NOMO-1 treated with DMSO at 0.1 percent for 48 hours (cell line): ENCODE measurements at regions not wholly inside any gene's neighbourhood (a gene's known extent, or its start where the extent isn't known, plus 50 kb on each side); places are given as distances from the start of the nearest gene placed in this dataset.
A peak's percentile ranks its signal among the peaks of the same experiment; 100 is the strongest.
"Not testable (repeated sequence)": the region's sequence is repeated elsewhere in the genome, so short reads cannot be mapped to it uniquely, and the experiment has no call there.

Source experiments
- DNase-seq: peaks from one replicate; lab custom pipeline; 2025; ENCODE audit not compliant: unreplicated experiment; lab: John Stamatoyannopoulos, UW

GRCh38 chr2:61774351-61774750, 79.5 kb downstream of the FAM161A start:
- peak; percentile 79 for DNase-seq

DNA sequence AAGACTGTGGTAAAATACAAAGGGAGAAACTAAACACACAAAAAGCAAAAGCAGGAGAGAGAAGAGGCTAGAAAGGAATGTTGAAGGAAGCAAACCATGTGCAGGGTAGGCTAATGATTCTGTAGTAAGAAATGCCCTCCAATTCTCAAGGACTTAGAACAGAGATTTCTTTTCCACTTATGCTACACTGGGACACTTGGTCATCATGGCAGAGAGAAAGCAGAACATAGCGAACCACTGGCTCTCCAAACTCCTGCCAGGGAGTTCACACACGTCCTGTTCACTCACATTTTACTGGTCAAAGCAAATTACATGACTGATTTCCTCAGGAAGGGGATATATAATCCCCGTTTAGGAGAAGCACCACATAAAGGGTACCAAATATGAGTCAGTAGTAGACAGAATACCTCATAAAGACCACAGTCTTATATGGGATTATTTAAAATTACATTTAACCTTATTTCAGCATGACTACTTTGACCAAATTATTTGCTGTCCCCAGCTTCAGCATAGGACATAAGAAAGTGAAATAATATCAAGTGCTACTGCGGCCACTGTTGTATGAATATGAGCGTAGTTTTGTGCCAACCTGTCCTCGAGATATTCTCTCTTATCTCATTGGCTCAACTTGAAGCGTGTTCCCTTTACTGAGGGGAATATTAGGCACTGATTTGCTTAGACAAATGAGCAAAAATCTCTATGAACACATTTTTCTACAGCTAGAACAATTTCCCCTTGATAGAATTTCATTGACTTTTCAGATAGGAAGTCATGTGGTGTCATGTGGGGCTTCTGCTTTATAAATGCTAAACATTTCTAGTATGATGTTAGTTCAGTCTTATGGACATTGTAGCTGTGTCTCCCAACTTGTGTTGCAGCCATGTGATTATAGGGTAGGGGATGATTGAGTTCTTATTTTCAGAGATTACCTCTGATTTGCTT, 81.7 kb downstream of the FAM161A start:
- no peak for DNase-seq

DNA sequence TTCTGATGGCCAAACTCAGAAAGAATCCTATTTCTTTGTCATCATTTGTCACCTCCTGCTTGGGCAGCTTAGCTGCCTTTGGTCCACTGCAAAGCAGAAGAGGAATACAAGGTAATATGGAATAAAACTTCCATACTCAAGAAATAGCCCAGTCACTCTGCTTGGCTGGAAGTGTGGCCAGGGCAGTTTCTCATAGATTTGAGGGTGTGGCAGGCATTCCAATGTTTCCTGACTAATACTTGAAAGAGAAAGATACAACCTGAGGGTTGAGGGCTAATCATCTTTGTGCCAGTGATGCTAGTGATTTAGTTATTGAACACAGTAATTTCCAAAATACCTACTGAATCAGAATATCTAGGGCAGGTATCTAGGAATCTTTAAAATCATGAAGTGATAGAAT, 83.1 kb downstream of the FAM161A start:
- no peak for DNase-seq

GRCh38 chr2:61770298-61770697, 83.6 kb downstream of the FAM161A start:
- DNase-seq, result no peak

- no peak for DNase-seq
Observed at GRCh38 chr2:61769093-61769675, 84.7 kb downstream of the FAM161A start.

- peak; percentile 99 for DNase-seq
Observed at GRCh38 chr2:61764035-61764800, 89.6 kb downstream of the FAM161A start.

- peak; percentile 62 for DNase-seq
Observed at GRCh38 chr2:61763605-61764034, 90.2 kb downstream of the FAM161A start.

DNA sequence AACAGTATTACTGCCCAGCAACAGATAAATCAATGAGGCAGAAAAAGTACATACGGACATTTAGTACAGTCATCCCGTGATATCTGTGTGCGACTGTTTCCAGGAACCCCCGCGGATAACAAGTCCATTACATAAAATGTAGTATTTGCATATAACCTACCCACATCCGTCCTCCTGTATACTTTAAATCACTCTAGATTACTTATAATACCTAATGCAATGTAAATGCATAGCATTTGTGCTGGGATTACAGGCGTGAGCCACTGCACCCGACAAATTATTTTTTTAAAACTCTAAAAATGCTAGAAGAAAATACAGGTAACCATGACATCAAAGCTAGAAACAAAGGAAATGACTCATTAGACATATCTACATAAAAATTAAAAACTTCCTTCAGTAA, 91.6 kb downstream of the FAM161A start:
- peak; percentile 0 for DNase-seq

DNA sequence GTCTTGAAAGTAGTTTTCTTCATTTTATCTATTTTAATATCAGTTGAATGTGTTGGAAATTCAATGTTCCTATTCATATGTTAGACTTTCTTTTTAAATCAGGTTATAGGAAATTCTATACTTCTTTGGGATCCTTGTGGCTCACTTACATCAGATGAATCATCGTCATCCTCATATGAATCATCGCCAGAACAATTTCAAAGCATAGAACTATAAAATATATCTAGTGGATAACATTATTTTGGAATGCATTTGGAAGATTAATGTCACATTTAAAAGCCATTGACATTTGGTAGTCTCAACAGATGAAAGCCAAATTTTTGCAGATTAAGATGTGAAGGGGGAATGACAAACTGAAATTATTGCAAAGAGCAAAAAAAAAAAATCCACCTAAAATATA, 94.1 kb downstream of the FAM161A start:
- no peak for DNase-seq

GRCh38 chr2:61759005-61759404, 94.9 kb downstream of the FAM161A start:
- no peak for DNase-seq

DNA sequence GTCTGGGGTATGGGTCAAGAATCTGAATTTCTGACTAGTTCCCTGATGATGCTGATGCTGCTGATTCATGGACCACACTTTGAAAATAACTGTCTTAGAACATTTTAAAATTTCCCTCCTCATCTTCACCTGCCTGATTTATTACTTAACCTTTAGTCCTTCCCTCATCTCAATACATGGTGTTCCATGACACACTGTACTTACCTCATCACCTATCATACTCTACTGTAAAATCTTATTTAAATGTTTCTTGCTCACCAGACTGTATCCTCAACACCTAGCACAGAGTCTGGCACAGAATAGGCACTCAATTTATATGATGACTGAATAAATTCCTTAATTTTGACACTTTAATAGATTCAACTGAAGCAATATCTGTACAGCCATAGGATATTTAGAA, 95.7 kb downstream of the FAM161A start:
- no peak for DNase-seq

DNA sequence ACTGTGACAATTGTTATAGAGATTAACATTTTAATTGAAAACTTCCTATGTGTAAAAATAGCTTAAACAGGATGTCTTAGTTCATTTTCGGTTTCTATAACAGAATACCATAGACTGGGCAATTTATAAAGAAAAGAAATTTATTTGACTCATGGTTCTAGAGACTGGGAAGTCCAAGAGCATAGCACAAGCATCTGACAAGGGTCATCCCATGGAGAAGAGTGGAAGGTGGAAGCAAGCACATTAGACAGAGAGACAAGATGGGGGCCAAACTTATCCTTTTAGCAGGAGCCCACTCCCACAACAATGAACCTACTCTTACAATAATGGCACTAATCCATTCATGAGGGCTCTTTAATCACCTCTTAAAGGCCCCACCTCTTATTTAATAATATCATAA, 100.3 kb downstream of the FAM161A start:
- DNase-seq, result no peak

DNA sequence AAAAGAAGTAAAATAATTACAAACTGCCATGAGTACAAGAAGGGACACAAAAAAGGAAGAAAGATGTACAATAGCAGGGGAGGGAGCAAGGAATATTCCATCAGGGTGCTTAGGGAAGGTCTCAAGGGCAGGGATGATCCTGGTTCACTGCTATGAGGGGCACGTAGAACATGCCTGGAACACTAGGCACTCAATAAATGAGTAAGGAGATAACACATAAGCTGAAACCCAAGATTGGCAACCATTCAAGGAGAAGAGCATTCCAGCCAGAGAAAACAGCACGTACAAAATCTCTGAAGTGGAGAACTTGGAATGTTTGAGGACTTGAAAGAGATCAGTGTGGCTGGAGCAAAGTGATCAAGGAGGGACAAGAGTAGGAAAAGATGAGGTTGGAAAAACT, 103.2 kb downstream of the FAM161A start:
- no peak for DNase-seq

DNA sequence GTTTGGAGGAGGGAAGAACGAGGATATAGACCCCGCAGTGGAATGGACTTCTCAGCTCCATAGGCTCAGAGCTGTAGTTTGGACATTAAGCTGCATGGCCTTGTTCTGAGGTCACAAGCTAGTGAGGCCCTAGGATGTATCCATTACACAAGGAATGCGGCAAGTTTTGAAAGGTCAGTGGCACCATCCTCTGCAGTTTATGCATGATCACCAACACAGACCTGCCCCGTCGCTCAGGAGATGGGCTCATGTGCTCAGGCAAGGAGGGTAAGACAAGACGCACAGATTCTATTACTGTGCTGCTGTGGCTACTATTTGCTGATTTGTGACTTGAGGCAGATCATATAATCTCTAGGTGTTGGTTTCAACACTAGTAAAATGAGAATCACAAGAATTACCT, 110.9 kb downstream of the FAM161A start:
- no peak for DNase-seq

DNA sequence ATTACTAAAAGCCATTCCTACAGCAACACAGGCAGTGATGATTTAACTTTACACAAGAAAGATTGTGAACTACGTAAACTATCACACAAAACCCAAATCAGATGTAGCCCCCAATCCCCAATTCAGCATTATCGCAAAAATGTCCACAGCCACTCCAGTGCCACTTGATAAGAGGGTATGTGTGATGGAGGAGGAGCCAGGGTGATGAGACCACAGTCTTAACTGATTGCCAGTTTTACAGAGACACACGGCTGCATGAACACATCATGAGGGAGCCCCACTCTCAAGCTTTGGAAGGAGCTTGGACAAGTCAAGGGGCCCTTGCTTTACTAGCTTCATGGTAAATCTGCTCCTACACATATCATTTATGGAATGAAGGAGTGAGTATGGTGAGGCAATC, 116.0 kb downstream of the FAM161A start:
- no peak for DNase-seq

- no peak for DNase-seq
Observed at GRCh38 chr2:61736953-61737352, 116.9 kb downstream of the FAM161A start.

DNA sequence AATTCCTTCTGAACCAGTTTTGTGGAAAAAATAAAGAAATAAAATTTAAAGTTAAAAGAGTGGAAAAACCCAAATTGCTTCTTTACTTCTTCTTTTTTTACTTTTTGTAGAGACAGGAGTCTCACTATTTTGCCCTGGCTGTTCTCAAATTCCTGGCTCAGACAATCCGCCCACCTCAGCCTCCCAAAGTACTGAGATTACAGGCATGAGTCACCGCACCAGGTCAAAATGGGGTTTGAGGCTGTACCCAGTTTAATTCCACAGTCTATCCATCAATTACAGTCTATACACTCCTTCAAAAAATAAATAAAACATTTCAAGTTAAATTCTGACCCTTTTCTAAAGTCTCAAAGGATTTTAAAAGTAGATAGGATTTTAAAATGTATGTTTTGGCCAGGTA, 120.3 kb downstream of the FAM161A start:
- DNase-seq, result no peak

GRCh38 chr2:61732787-61733186, 121.1 kb downstream of the FAM161A start:
- no peak for DNase-seq

DNA sequence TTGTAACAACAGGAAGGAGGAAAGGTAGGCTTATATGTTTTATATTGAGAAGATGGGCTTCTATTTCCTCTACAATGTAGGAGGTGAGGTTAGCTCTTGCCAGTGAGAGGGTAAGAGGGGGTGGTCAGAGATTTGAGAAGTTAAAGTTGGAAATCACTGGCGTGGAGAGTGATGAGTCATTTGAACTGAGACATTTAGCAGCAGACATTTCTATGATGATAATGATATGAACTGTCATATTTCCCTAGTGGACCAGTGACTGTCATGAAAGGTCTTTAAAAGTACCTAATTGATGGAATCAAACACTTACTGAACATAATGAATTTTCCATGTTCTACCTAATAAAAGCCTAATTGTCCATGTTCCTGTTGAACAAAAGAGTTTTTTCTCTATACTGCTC, 126.1 kb downstream of the FAM161A start:
- DNase-seq, result no peak

DNA sequence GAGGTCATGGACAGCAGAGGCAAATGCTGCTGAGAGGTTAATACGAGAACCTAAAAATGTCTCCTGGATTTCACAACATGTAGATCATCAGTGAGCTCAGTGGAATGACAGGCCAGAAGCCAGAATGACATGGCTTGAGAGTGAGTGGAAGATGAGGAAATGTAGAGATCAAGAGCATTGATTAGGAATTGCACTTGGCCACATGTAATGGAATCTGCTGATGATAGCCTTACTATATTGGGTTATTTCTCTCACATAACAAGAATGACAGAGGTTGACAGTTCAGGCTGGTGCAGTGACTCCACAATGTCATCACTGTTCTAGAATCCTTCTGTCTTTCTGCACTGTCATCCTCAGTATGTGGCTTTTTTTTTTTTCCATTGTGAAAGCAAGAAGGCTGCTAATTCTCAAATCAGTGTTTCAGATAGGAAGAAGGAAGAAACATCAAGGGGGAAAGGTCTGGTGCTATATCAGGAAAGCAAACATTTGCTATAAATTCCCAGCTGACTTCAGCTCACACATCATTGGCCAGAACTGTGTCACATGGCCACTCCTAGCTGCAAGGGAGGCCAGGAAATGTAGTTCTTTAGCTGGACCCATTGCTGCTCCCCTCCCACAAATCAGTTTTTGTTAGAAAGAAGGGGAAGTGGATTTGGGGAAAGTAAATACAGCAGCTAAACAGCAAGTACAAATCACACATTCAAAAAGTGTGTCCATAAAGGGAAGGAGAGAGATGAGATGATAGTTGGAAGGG, 127.2 kb downstream of the FAM161A start:
- DNase-seq, result no peak

DNA sequence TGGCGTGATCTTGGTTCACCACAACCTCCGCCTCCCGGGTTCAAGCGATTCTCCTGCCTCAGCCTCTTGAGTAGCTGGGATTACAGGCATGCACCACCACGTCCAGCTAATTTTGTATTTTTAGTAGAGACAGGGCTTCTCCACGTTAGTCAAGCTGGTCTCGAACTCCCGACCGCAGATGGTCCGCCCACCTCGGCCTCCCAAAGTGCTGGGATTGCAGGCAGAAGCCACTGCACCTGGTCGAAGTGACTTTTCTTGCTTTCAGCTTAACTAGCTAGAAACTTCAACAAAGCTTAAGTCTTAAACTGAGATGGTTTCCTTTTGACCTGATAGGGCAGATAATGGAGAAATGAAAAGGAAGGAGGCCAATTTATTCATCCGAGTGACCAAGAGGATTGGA, 130.5 kb downstream of the FAM161A start:
- DNase-seq, result not testable (repeated sequence)
